GM18870 (cell line): ENCODE measurements at regions not wholly inside any gene's neighbourhood (a gene's known extent, or its start where the extent isn't known, plus 50 kb on each side); places are given as distances from the start of the nearest gene placed in this dataset.
"Not testable (repeated sequence)": the region's sequence is repeated elsewhere in the genome, so short reads cannot be mapped to it uniquely, and the experiment has no call there.

ENCODE experiments used
- ATAC-seq: cut with Tn5 transposase; IDR thresholded peaks from one replicate; pipeline ENCODE4 v1.9.1; 2021; ENCODE audit warnings: moderate library complexity; ENCODE audit not compliant: unreplicated experiment

- not testable (repeated sequence) for ATAC-seq
These were observed 261.0 kb downstream of the ETV1 start for GRCh38 chr7:13728430-13728829.

GRCh38 chr7:13731643-13732042 lies 257.8 kb downstream of the ETV1 start:
- no peak for ATAC-seq

GRCh38 chr7:13737563-13737962 lies 251.9 kb downstream of the ETV1 start:
- ATAC-seq, result no peak

GRCh38 chr7:13742126-13742525 lies 247.3 kb downstream of the ETV1 start:
- no peak for ATAC-seq

GRCh38 chr7:13742811-13743210 lies 246.7 kb downstream of the ETV1 start:
- no peak for ATAC-seq

GRCh38 chr7:13743226-13743625 lies 246.2 kb downstream of the ETV1 start:
- ATAC-seq, result no peak

- ATAC-seq, result no peak
These were observed 243.9 kb downstream of the ETV1 start for GRCh38 chr7:13745530-13745929.

GRCh38 chr7:13748998-13749397 lies 240.5 kb downstream of the ETV1 start:
- no peak for ATAC-seq

GRCh38 chr7:13749636-13750035 lies 239.8 kb downstream of the ETV1 start:
- no peak for ATAC-seq

- no peak for ATAC-seq
These were observed 237.7 kb downstream of the ETV1 start for GRCh38 chr7:13751766-13752165.

GRCh38 chr7:13757841-13758240 lies 231.6 kb downstream of the ETV1 start:
- ATAC-seq, result no peak

- not testable (repeated sequence) for ATAC-seq
These were observed 223.6 kb downstream of the ETV1 start for GRCh38 chr7:13765853-13766252.

- ATAC-seq, result no peak
These were observed 219.2 kb downstream of the ETV1 start for GRCh38 chr7:13770305-13770704.

GRCh38 chr7:13774976-13775375 lies 214.5 kb downstream of the ETV1 start:
- ATAC-seq, result no peak

GRCh38 chr7:13777242-13777641 lies 212.2 kb downstream of the ETV1 start:
- no peak for ATAC-seq

GRCh38 chr7:13778967-13779366 lies 210.5 kb downstream of the ETV1 start:
- ATAC-seq, result no peak

GRCh38 chr7:13790611-13791010 lies 198.9 kb downstream of the ETV1 start:
- ATAC-seq, result no peak

- ATAC-seq, result no peak
These were observed 197.3 kb downstream of the ETV1 start for GRCh38 chr7:13792208-13792607.

- ATAC-seq, result no peak
These were observed 195.5 kb downstream of the ETV1 start for GRCh38 chr7:13793926-13794325.

GRCh38 chr7:13794581-13794980 lies 194.9 kb downstream of the ETV1 start:
- no peak for ATAC-seq

- no peak for ATAC-seq
These were observed 191.9 kb downstream of the ETV1 start for GRCh38 chr7:13797545-13797944.

- no peak for ATAC-seq
These were observed 188.6 kb downstream of the ETV1 start for GRCh38 chr7:13800694-13801448.

- no peak for ATAC-seq
These were observed 187.8 kb downstream of the ETV1 start for GRCh38 chr7:13801669-13802068.
